GM18909 (cell line): ENCODE measurements at regions not wholly inside any gene's neighbourhood (a gene's known extent, or its start where the extent isn't known, plus 50 kb on each side); places are given as distances from the start of the nearest gene placed in this dataset.
"Not testable (repeated sequence)": the region's sequence is repeated elsewhere in the genome, so short reads cannot be mapped to it uniquely, and the experiment has no call there.

Source experiments
- ATAC-seq: cut with Tn5 transposase; IDR thresholded peaks from one replicate; pipeline ENCODE4 v1.9.1; 2021; ENCODE audit warnings: mild to moderate bottlenecking; ENCODE audit not compliant: unreplicated experiment, poor library complexity

GRCh38 chr6:140285471-140285870 is 911.0 kb upstream of the CITED2 start:
- ATAC-seq = no peak

- no peak for ATAC-seq
Measured at GRCh38 chr6:140284871-140285270, 910.4 kb upstream of the CITED2 start.

- no peak for ATAC-seq
Measured at GRCh38 chr6:140283197-140283596, 908.7 kb upstream of the CITED2 start.

GRCh38 chr6:140281767-140282166 is 907.3 kb upstream of the CITED2 start:
- no peak for ATAC-seq

- ATAC-seq = no peak
Measured at GRCh38 chr6:140281236-140281635, 906.8 kb upstream of the CITED2 start.

GRCh38 chr6:140276719-140277118 is 902.3 kb upstream of the CITED2 start:
- no peak for ATAC-seq

GRCh38 chr6:140276133-140276532 is 901.7 kb upstream of the CITED2 start:
- no peak for ATAC-seq

- ATAC-seq = no peak
Measured at GRCh38 chr6:140275725-140276124, 901.3 kb upstream of the CITED2 start.

- no peak for ATAC-seq
Measured at GRCh38 chr6:140274548-140274947, 900.1 kb upstream of the CITED2 start.

- ATAC-seq = peak; percentile 99
Measured at GRCh38 chr6:140271759-140272377, 897.4 kb upstream of the CITED2 start.

- no peak for ATAC-seq
Measured at GRCh38 chr6:140269591-140270165, 895.2 kb upstream of the CITED2 start.

- no peak for ATAC-seq
Measured at GRCh38 chr6:140264431-140264830, 890.0 kb upstream of the CITED2 start.

- ATAC-seq = not testable (repeated sequence)
Measured at GRCh38 chr6:140258302-140258701, 883.9 kb upstream of the CITED2 start.

GRCh38 chr6:140256248-140256647 is 881.8 kb upstream of the CITED2 start:
- no peak for ATAC-seq

GRCh38 chr6:140253096-140253495 is 878.6 kb upstream of the CITED2 start:
- no peak for ATAC-seq

- ATAC-seq = no peak
Measured at GRCh38 chr6:140252099-140252498, 877.7 kb upstream of the CITED2 start.

GRCh38 chr6:140245296-140246040 is 871.0 kb upstream of the CITED2 start:
- no peak for ATAC-seq

- ATAC-seq = no peak
Measured at GRCh38 chr6:140237251-140237650, 862.8 kb upstream of the CITED2 start.

- no peak for ATAC-seq
Measured at GRCh38 chr6:140236732-140237131, 862.3 kb upstream of the CITED2 start.

- ATAC-seq = no peak
Measured at GRCh38 chr6:140230282-140230681, 855.8 kb upstream of the CITED2 start.

GRCh38 chr6:140228491-140228890 is 854.0 kb upstream of the CITED2 start:
- no peak for ATAC-seq

GRCh38 chr6:140226637-140227036 is 852.2 kb upstream of the CITED2 start:
- no peak for ATAC-seq
